Fibroblast of lung (primary cell): ENCODE measurements at regions not wholly inside any gene's neighbourhood (a gene's known extent, or its start where the extent isn't known, plus 50 kb on each side); places are given as distances from the start of the nearest gene placed in this dataset.

Experiments used
- CTCF ChIP-seq, 2 donors: IDR thresholded peaks in 1 of 2; conservative IDR thresholded peaks in 1 of 2; 1 replicate in 1 of 2; 2 replicates in 1 of 2; pipeline ENCODE4 v1.5.1; 2011 to 2012; ENCODE audit warnings: low read length in 2 of 2, control low read depth in 1 of 2, inconsistent platforms in 1 of 2, low read depth in 1 of 2, mild to moderate bottlenecking in 1 of 2
- EZH2 ChIP-seq: IDR thresholded peaks from 2 replicates; pipeline ENCODE4 v1.5.1; 2012; ENCODE audit warnings: low read length, control low read depth, mild to moderate bottlenecking; ENCODE audit errors: missing control alignments

- TF ChIP-seq CTCF (conservative IDR thresholded peaks at IDR 0.05 in 1 of 2, IDR thresholded peaks at IDR 0.05 in 1 of 2; ENCODE audit: low read depth in 1 of 2, low read length in 2 of 2) (no peak), EZH2 (no peak)
Observed at GRCh38 chr2:217314021-217314460, 454.2 kb upstream of the TNP1 start.
